Astrocyte of the spinal cord (primary cell): ENCODE measurements at regions not wholly inside any gene's neighbourhood (a gene's known extent, or its start where the extent isn't known, plus 50 kb on each side); places are given as distances from the start of the nearest gene placed in this dataset.

Experiments
- DNase-seq: peaks from one replicate; pipeline ENCODE4 v3.0.0; 2011; ENCODE audit warnings: low read depth, low spot score
- H3K4me3 ChIP-seq: 2 replicates; pipeline ENCODE4 v1.5.1; 2011; ENCODE audit warnings: low read depth, mild to moderate bottlenecking, low read length, moderate library complexity
- CTCF ChIP-seq: IDR thresholded peaks from 2 replicates; pipeline ENCODE4 v1.5.1; 2012; ENCODE audit warnings: low read depth, mild to moderate bottlenecking, low read length, inconsistent platforms
- in situ Hi-C: cut with HindIII; loops from 2 replicates; pipeline ENCODE4 v1.10.0; 2017; ENCODE audit warnings: low sequenced_read_pairs

GRCh38 chr14:44029933-44030332 lies 477.1 kb downstream of the FSCB start:
- TF ChIP-seq CTCF = no peak
- no peak for DNase-seq
- H3K4me3 ChIP-seq = no peak overlapping the region
- in situ Hi-C loops = no loop called here

GRCh38 chr14:44027397-44027796 lies 479.7 kb downstream of the FSCB start:
- in situ Hi-C loops = no loop called here
- DNase-seq = no peak
- no peak overlapping the region for H3K4me3 ChIP-seq
- TF ChIP-seq CTCF = no peak

GRCh38 chr14:44010595-44010994 lies 496.5 kb downstream of the FSCB start:
- no peak overlapping the region for H3K4me3 ChIP-seq
- in situ Hi-C loops = no loop called here
- no peak for TF ChIP-seq CTCF
- DNase-seq = no peak

- no peak for DNase-seq
- in situ Hi-C loops = no loop called here
- TF ChIP-seq CTCF = no peak
- no peak overlapping the region for H3K4me3 ChIP-seq
Observed at GRCh38 chr14:44010071-44010470, 497.0 kb downstream of the FSCB start.

GRCh38 chr14:44009642-44010041 lies 497.4 kb downstream of the FSCB start:
- in situ Hi-C loops = no loop called here
- no peak for DNase-seq
- no peak overlapping the region for H3K4me3 ChIP-seq
- no peak for TF ChIP-seq CTCF

GRCh38 chr14:43988989-43989388 lies 518.1 kb downstream of the FSCB start:
- no peak for TF ChIP-seq CTCF
- H3K4me3 ChIP-seq = no peak overlapping the region
- in situ Hi-C loops = no loop called here
- no peak for DNase-seq

GRCh38 chr14:43983721-43984120 lies 523.4 kb downstream of the FSCB start:
- TF ChIP-seq CTCF = no peak
- no peak for DNase-seq
- no peak overlapping the region for H3K4me3 ChIP-seq
- in situ Hi-C loops = no loop called here
